Muscle of leg (tissue), 3 donors: ENCODE measurements at regions not wholly inside any gene's neighbourhood (a gene's known extent, or its start where the extent isn't known, plus 50 kb on each side); places are given as distances from the start of the nearest gene placed in this dataset.

ENCODE experiments used
- DNase-seq: peaks from one replicate; pipeline ENCODE4 v3.0.0; 2013
- H3K27ac ChIP-seq: one replicate; pipeline ENCODE4 v1.5.1; 2013; ENCODE audit warnings: mild to moderate bottlenecking, low read length, control low read depth
- H3K27me3 ChIP-seq: one replicate; pipeline ENCODE4 v1.6.1; 2013; ENCODE audit warnings: low read length; ENCODE audit not compliant: control insufficient read depth, insufficient read depth
- H3K36me3 ChIP-seq: one replicate; pipeline ENCODE4 v1.6.1; 2013; ENCODE audit warnings: low read length; ENCODE audit not compliant: control insufficient read depth, insufficient read depth
- H3K4me1 ChIP-seq: one replicate; pipeline ENCODE4 v1.6.1; 2013; ENCODE audit warnings: low read length; ENCODE audit not compliant: control insufficient read depth, insufficient read depth
- H3K4me3 ChIP-seq: one replicate; pipeline ENCODE4 v1.5.1; 2013; ENCODE audit warnings: low read length, control low read depth
- H3K9me3 ChIP-seq: replicated peaks from 2 replicates; pipeline ENCODE4 v1.6.1; 2013; ENCODE audit warnings: low read depth, low read length; ENCODE audit not compliant: control insufficient read depth
- WGBS: methylation state at CpG from one replicate; pipeline ENCODE4 v1.1.5; 2013; ENCODE audit warnings: missing lambda C conversion rate; ENCODE audit not compliant: insufficient coverage; 5-methylcytosine and 5-hydroxymethylcytosine counted together

- Histone ChIP-seq H3K4me1 (peaks cover 15% of the 10 kb centered on the region), H3K36me3 (no peaks in the 10 kb centered on the region), H3K27me3 (no peaks in the 10 kb centered on the region), H3K27ac (peak overlapping the region; percentile 36), H3K9me3 (no peaks in the 10 kb centered on the region), H3K4me3 (no peak overlapping the region)
- WGBS = 80% methylated on average over 1 of the region's 3 CpGs
- DNase-seq = peak; percentile 82
These were observed 174.1 kb downstream of the CSNK2A3 start for GRCh38 chr11:11178671-11179638.

DNA sequence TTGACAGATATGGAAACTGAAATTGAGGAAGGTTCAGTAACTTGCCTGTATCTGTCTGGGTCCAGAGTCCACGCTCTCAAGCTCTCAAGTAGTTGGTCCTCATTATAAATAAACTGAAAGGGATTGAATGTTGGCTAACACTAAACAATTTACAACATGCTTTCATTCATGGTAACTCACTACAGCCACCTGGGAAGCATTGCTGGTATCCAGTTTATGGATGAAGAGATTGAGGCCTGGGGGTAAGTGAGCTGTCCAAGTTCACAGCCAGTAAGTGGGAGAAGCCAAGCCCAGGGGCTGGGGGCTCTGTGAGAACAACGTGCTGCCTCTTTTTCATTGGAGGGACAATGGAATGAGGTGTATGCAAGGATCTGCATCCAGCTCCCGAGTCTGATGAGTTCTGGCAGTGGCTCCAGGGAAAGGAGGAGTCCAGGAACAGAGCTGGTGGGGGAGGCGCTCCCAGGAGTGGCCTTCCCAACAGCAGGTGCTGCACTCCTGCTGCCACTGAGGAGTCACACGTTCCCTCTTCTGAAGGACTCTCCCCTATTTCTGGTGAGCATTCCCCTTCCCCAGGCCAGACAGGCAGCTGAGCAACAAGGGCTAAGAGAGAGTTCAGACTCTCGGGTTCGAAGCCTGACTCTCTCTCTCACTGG, 175.8 kb downstream of the CSNK2A3 start:
- no peak overlapping the region for H3K4me3 ChIP-seq
- no peaks in the 10 kb centered on the region for H3K27me3 ChIP-seq
- H3K4me1 ChIP-seq = peaks cover 27% of the 10 kb centered on the region
- no peaks in the 10 kb centered on the region for H3K9me3 ChIP-seq
- WGBS = 10% methylated on average over 2 of the region's 7 CpGs
- DNase-seq = no peak
- no peaks in the 10 kb centered on the region for H3K36me3 ChIP-seq
- no peak overlapping the region for H3K27ac ChIP-seq

DNA sequence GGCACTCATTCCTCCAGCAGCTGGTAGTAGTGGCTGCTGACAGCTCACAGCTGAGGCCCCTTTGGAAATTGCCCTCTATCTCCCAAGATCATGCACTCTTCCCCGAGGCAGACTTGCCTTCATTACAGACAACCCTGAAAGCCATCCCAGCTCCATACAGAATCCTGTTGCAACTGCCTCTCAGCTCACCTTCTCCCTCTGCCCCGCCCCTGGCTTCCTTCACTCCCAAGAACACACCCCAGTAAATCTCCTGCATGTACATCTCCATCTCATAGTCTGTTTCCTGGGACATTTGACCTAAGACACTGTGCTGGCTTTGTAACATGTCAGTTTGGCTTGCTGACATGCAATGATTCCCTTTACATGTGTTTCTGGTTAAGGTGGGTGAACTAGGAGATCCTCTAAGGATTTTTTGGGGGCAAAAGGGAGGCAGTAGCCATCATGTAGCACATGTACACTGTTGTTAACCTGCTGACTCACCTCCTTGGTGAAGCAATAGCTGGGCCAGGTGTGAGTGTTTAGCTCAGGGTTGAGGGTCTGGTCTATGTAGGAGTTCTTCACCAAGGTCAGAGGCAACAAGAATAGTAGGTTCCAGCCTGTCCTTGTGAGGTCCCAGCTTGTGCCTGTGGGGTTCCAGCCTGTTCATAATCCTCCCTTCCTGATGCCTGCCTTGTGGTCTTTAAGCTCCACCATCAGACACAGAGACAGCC, 179.6 kb downstream of the CSNK2A3 start:
- H3K4me3 ChIP-seq = no peak overlapping the region
- no peak for DNase-seq
- WGBS = 58% methylated on average over 2 of the region's 2 CpGs
- H3K27ac ChIP-seq = peak overlapping the region; percentile 45
- no peaks in the 10 kb centered on the region for H3K27me3 ChIP-seq
- H3K4me1 ChIP-seq = peaks cover 44% of the 10 kb centered on the region
- H3K9me3 ChIP-seq = no peaks in the 10 kb centered on the region
- no peaks in the 10 kb centered on the region for H3K36me3 ChIP-seq

- H3K9me3 ChIP-seq = no peaks in the 10 kb centered on the region
- H3K4me3 ChIP-seq = no peak overlapping the region
- 63% methylated on average over 1 of the region's 1 CpG for WGBS
- H3K27ac ChIP-seq = peak overlapping the region; percentile 77
- no peaks in the 10 kb centered on the region for H3K27me3 ChIP-seq
- DNase-seq = peak; percentile 50
- H3K4me1 ChIP-seq = peaks cover 39% of the 10 kb centered on the region
- no peaks in the 10 kb centered on the region for H3K36me3 ChIP-seq
These were observed 181.2 kb downstream of the CSNK2A3 start for GRCh38 chr11:11171854-11172253.

- Histone ChIP-seq H3K4me3 (no peak overlapping the region), H3K36me3 (no peaks in the 10 kb centered on the region), H3K27ac (peak overlapping the region; percentile 77), H3K4me1 (peaks cover 39% of the 10 kb centered on the region), H3K27me3 (no peaks in the 10 kb centered on the region), H3K9me3 (no peaks in the 10 kb centered on the region)
- DNase-seq = peak; percentile 67
- 65% methylated on average over 3 of the region's 3 CpGs for WGBS
These were observed 181.8 kb downstream of the CSNK2A3 start for GRCh38 chr11:11171285-11171684.

DNA sequence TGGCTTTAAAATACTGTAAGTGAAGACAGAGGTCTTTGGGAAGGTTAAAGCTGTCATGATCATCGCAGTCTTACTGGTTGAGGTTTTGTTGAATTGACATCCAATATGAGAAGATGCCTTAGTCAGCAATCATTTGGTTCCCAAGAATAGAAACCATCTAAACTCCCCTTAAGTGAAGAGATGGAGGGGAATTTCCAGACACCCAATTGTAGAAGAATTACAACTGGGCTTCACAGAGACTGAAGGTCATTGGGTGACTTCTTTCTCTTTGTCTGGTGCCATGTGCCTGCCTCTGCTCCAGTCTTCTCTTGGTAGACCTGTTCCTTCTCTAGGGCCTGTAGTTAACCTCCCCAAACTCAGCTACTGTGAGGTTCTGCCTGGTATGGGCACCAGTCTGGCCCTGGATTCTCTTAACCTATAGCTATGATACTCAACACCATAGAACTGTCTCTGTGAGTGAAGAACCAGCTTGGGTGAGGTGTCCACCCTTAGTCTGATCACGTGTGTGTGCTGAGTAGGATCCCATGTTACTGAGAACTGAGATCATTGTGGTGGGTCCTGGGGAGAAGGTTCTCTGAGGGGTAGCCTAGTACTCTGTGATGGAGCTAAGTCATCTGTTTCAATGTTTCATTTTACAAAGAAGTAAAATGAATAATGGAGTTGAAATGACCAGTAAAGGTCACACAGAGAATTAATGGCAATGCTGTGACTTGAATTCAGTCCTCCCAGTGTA, 182.5 kb downstream of the CSNK2A3 start:
- Histone ChIP-seq H3K9me3 (no peaks in the 10 kb centered on the region), H3K27ac (peak overlapping the region; percentile 73), H3K27me3 (no peaks in the 10 kb centered on the region), H3K4me3 (no peak overlapping the region), H3K36me3 (no peaks in the 10 kb centered on the region), H3K4me1 (peaks cover 39% of the 10 kb centered on the region)
- WGBS = no CpG with 5 or more reads among the region's 2 CpGs
- no peak for DNase-seq

DNA sequence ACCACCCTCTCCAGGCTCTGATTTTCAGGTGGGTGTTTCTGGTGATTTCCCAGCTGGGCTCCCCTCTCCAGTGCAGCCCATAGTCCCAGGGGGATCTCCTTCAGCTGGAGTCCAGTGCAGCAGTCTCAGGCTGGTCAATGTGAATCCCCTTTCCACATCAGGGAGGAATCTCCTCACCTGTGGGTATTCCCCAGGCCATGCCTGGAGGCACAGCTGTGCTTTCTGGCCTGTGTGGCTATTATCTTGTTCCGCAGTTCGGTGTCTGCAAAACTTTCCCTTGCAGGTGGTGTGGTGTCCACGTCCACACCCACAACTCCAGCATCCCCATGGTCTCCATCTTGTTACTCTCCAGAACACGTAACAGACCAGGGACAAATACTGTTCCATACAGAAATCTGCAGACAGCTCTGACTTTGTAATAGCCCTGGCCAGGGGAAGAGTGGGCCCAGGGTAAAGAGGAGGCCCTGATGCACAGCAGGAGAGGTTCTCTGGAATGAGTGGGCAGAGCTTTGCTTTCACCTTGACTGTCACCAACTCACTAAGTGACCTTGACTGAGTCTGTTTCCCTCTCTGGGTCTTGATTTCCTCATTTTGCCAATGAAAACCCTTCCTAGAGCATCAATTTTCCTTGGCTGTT, 183.2 kb downstream of the CSNK2A3 start:
- Histone ChIP-seq H3K27ac (no peak overlapping the region), H3K4me1 (peaks cover 39% of the 10 kb centered on the region), H3K27me3 (no peaks in the 10 kb centered on the region), H3K36me3 (no peaks in the 10 kb centered on the region), H3K4me3 (no peak overlapping the region), H3K9me3 (no peaks in the 10 kb centered on the region)
- no peak for DNase-seq
- WGBS = 96% methylated on average over 3 of the region's 4 CpGs

GRCh38 chr11:11167806-11168205, 185.2 kb downstream of the CSNK2A3 start:
- Histone ChIP-seq H3K27me3 (no peaks in the 10 kb centered on the region), H3K36me3 (no peaks in the 10 kb centered on the region), H3K9me3 (no peaks in the 10 kb centered on the region), H3K27ac (no peak overlapping the region), H3K4me1 (peaks cover 41% of the 10 kb centered on the region), H3K4me3 (no peak overlapping the region)
- DNase-seq = no peak
- 24% methylated on average over 2 of the region's 3 CpGs for WGBS

DNA sequence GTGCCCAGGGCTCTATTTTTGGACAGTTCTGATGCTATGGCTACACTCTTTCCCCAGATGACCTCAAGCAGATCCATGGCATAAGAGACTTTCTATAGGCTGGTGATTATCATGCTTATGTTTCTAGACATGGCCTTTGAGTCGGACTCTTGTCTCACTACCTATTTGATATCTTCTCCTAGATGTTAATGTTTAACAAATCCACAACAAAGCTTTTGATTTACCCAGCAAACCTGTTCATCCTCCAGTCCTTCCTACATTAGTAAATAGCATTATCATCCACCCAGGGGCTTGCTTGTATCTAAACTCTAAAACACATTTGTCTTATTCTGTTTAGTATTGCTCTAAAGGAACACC, 188.7 kb downstream of the CSNK2A3 start:
- Histone ChIP-seq H3K27me3 (no peaks in the 10 kb centered on the region), H3K9me3 (peaks cover 3% of the 10 kb centered on the region), H3K4me3 (no peak overlapping the region), H3K27ac (no peak overlapping the region), H3K36me3 (no peaks in the 10 kb centered on the region), H3K4me1 (peaks cover 21% of the 10 kb centered on the region)
- WGBS = no CpG with 5 or more reads among the region's 1 CpG
- no peak for DNase-seq
